Epithelial cell of proximal tubule (primary cell): ENCODE measurements at regions not wholly inside any gene's neighbourhood (a gene's known extent, or its start where the extent isn't known, plus 50 kb on each side); places are given as distances from the start of the nearest gene placed in this dataset.

Experiments used
- DNase-seq: peaks from one replicate; pipeline ENCODE4 v3.0.0-alpha.2; 2011; ENCODE audit warnings: low read depth
- H3K4me3 ChIP-seq: 2 replicates; pipeline ENCODE4 v1.5.1; 2011; ENCODE audit warnings: low read depth, mild to moderate bottlenecking, low read length
- TF ChIP-seq, protein P1 (sequence below): conservative IDR thresholded peaks from 2 replicates; pipeline ENCODE4 v1.5.1; 2012; ENCODE audit warnings: low read depth, mild to moderate bottlenecking, low read length

DNA sequence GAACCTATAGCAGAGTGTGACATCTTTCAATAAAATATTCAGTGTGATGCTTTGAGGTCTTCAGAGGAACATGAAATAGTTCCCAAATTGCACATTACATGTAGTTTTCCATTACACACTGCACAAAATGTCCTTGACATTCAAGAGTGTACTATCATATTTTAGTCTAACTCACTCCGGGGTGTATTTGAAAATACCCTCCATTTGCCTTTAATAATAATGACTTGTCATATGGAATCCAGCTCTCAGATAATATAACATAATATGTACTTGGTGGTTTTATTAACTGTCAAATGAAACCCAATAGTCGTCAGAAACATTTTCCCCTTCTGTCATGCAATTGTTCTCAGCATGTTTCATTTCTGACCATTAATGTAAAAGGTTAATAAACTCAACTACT is 176.7 kb upstream of the CDH19 start:
- no peak overlapping the region for H3K4me3 ChIP-seq
- TF ChIP-seq, protein P1, sequence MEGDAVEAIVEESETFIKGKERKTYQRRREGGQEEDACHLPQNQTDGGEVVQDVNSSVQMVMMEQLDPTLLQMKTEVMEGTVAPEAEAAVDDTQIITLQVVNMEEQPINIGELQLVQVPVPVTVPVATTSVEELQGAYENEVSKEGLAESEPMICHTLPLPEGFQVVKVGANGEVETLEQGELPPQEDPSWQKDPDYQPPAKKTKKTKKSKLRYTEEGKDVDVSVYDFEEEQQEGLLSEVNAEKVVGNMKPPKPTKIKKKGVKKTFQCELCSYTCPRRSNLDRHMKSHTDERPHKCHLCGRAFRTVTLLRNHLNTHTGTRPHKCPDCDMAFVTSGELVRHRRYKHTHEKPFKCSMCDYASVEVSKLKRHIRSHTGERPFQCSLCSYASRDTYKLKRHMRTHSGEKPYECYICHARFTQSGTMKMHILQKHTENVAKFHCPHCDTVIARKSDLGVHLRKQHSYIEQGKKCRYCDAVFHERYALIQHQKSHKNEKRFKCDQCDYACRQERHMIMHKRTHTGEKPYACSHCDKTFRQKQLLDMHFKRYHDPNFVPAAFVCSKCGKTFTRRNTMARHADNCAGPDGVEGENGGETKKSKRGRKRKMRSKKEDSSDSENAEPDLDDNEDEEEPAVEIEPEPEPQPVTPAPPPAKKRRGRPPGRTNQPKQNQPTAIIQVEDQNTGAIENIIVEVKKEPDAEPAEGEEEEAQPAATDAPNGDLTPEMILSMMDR, result no peak
- DNase-seq, result no peak

DNA sequence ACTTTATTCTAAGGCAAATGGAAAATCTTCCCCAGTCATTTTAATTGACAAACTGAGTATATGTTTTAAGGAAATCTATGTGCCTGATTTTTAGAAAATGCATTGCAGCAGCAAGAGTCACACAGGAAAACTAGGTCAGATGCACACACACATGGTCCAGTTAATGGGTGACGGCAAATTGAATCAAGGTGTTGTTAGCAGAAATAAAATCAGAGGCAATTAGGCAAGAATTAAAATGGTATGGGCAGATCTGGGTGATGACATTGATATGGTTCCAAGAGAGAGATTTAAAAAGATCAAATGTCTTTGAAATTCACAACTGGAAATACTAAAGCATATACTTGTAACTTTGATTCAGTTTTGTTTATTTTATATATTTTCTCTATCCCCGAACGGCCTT is 174.2 kb upstream of the CDH19 start:
- TF ChIP-seq, protein P1, result no peak
- no peak overlapping the region for H3K4me3 ChIP-seq
- DNase-seq, result no peak

DNA sequence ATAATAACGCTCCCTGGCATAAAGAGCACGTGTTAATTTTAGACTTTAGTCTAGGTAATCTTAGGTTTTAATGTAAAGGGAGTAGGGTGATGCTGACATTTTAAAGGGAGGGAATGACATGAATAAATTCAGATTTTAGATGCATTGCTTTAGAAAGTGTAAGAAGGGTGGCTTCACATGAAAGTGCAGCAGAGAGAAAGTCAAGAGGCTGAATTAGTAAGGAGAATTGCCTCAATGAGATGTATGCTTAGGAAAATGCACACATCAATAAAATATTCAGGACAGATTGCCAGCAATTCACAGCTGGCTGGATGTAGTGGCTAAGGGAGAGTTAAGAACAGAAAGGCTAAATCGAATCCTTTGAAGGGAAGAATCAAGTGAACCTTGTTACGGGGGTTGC is 165.5 kb upstream of the CDH19 start:
- TF ChIP-seq, protein P1, result no peak
- no peak for DNase-seq
- H3K4me3 ChIP-seq, result no peak overlapping the region

DNA sequence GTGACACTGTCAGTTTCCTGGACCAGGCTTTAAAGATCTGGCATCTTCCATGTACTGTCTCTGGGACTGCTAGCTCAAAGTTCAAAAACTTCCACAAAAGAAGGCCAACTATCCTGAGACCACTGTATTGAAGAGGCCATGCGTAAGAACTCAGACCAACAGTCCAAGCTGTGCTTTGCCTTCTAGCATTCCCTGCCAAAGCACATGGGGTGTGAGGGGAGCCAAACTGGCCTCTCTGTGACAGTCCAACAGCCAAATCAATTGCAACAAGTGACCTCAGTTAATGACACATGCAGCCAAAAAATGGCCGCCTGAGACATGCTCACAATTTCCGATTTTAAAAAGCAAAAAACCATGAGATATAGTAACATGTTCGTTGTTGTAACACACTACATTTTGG is 160.3 kb upstream of the CDH19 start:
- H3K4me3 ChIP-seq, result no peak overlapping the region
- no peak for DNase-seq
- TF ChIP-seq, protein P1, result no peak

DNA sequence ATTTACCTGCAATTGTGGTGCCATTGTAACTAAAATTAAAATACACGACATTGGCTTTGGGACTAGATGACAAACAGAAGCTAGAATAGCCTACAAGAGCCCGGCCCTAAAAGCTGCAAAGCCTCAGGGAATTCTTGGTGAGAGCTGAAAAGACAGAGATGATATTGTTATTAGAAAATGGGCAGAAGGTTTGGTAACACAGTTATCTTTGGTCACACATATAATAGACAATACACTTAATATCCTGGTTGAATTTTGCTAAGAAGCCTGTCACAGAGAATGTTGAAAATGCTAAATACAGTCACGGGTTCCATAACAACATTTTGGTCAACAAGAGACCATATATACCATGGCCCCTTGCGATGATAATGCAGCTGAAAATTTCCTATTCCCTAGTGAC is 157.3 kb upstream of the CDH19 start:
- no peak overlapping the region for H3K4me3 ChIP-seq
- TF ChIP-seq, protein P1, result no peak
- no peak for DNase-seq

DNA sequence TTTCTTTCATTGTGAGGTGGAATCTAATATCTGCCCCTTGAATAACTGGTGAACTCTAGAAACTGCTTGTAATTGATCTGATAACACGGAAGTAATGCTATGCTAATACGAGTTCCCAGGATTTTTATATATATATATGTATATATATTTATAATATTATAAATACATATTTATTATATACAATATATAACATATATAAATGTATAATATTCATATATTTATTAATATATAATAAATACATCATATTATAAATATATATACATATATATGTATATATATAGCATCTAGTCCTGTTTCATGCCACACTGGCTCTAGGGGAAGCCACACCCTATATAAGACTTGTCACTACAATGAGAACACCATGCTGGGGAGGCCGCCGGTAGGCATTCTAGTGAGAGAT is 156.7 kb upstream of the CDH19 start:
- TF ChIP-seq, protein P1, result no peak

DNA sequence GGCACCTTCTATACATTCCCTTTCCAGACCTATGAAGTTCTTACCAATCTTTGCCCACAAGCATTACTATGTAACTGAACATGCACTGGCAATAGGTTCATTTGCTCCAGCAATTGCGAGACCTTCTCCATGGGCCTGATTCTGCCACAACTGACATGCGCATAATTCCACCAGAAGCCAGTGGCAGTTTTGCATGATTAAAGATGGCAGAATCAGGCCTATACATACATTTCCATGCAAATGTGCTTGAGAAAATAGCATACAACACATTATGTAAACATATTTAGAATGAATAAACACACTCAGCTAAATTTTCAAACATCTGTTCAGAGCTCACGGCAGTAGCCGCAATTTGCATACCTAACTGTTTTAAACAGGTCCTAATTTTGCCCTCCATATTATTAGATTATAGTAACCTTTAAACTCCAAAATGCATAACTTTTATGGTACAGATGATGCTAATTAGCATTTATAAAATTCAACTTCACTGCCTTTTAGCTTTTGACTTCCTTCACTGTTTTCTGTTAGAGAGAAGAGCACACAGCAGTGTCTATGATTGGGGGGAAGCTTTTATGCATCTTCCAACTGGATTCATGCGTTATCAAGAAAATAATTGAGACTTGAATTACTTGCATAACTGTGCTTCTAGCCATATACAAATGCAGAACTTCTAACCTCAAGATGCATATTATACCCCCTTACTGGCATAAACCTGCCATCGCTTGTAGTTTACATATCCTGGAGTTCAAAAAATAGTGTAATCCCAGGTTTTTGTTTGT is 155.3 kb upstream of the CDH19 start:
- no peak overlapping the region for H3K4me3 ChIP-seq
- TF ChIP-seq, protein P1, result no peak
- DNase-seq, result no peak

More for the DNA sequence above, 156.7 kb upstream of the CDH19 start:
- H3K4me3 ChIP-seq, result no peak overlapping the region
- DNase-seq, result no peak
